K562 (cell line): ENCODE measurements at regions not wholly inside any gene's neighbourhood (a gene's known extent, or its start where the extent isn't known, plus 50 kb on each side); places are given as distances from the start of the nearest gene placed in this dataset.

Experiments
- NELFE ChIP-seq: IDR thresholded peaks from 2 replicates; pipeline ENCODE4 v1.6.1; 2011; ENCODE audit warnings: mild to moderate bottlenecking; ENCODE audit not compliant: insufficient read depth, insufficient read length
- RUNX1 ChIP-seq: sonication (generic); IDR thresholded peaks from 2 replicates; pipeline ENCODE4 v1.6.1; 2016; ENCODE audit warnings: antibody characterized with exemption, low read depth
- ZNF695 ChIP-seq: fragments of 450-650 bp; formaldehyde crosslinking; IDR thresholded peaks from 2 replicates; pipeline ENCODE4 v1.4.0; 2020; ENCODE audit warnings: mild to moderate bottlenecking, moderate library complexity
- TF ChIP-seq, protein P1 (sequence below): sonication (generic); formaldehyde crosslinking; IDR thresholded peaks from 2 replicates; pipeline ENCODE4 v1.8.0; 2022; ENCODE audit warnings: missing genetic modification reagents, mild to moderate bottlenecking, moderate library complexity, borderline replicate concordance
- TF ChIP-seq, protein P2 (sequence below): fragments of 450-650 bp; formaldehyde crosslinking; IDR thresholded peaks from 2 replicates; pipeline ENCODE4 v1.4.0; 2022; ENCODE audit warnings: missing genetic modification characterization
- TF ChIP-seq, protein P3 (sequence below), 2 experiments: fragments of 450-650 bp in 1 of 2; sonication (generic) in 1 of 2; formaldehyde crosslinking in 1 of 2; IDR thresholded peaks in 1 of 2; conservative IDR thresholded peaks in 1 of 2; 2 replicates each; pipeline versions ENCODE4 v1.6.1 to v1.8.1; 2016 to 2023; ENCODE audit warnings: mild to moderate bottlenecking in 2 of 2, moderate library complexity in 2 of 2, inconsistent platforms in 1 of 2, missing genetic modification reagents in 1 of 2

DNA sequence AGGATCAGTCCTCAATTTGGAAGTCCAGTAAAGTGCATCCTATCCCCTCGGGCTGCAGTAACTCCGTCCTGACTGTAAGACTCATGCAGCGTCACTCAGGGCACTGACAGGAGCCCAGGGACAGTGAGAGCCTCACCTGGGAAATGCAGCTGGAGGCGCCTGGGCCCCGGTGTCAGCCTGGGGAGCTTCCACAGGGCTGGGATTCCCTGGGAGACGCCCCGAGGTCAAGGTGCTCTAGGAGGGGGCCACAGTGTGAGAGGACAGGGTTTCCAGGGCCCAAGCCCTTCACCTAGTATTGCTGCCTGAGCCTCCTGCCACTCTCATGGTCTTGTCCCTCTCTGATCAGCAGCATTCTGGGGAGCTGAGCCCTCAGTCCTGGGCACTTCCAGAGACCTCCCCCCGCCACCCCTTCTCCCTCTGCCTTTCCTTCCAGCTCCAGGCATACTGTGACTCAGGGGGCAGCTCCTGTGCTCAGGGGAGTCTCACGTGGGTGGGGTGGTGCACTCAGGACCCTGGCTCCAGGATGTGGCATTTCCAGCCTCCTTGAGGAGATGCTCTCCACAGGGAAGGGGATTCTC lies 99.1 kb upstream of the IGLL5 start (continued):
- TF ChIP-seq, protein P1, sequence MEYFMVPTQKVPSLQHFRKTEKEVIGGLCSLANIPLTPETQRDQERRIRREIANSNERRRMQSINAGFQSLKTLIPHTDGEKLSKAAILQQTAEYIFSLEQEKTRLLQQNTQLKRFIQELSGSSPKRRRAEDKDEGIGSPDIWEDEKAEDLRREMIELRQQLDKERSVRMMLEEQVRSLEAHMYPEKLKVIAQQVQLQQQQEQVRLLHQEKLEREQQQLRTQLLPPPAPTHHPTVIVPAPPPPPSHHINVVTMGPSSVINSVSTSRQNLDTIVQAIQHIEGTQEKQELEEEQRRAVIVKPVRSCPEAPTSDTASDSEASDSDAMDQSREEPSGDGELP (CRISPR knock-in tag) = peak; percentile 12; the same call in 1 of the 2 replicates
- TF ChIP-seq ZNF695 (CRISPR knock-in tag) (no peak), RUNX1 (no peak), NELFE (peak; percentile 42)
- TF ChIP-seq, protein P2, sequence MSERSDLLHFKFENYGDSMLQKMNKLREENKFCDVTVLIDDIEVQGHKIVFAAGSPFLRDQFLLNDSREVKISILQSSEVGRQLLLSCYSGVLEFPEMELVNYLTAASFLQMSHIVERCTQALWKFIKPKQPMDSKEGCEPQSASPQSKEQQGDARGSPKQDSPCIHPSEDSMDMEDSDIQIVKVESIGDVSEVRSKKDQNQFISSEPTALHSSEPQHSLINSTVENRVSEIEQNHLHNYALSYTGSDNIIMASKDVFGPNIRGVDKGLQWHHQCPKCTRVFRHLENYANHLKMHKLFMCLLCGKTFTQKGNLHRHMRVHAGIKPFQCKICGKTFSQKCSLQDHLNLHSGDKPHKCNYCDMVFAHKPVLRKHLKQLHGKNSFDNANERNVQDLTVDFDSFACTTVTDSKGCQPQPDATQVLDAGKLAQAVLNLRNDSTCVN (CRISPR knock-in tag) = no peak
- TF ChIP-seq, protein P3, sequence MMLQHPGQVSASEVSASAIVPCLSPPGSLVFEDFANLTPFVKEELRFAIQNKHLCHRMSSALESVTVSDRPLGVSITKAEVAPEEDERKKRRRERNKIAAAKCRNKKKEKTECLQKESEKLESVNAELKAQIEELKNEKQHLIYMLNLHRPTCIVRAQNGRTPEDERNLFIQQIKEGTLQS (IDR thresholded peaks at IDR 0.05) = no peak
- TF ChIP-seq, protein P3 (CRISPR knock-in tag; conservative IDR thresholded peaks at IDR 0.05) = peak; percentile 92; the same call in 1 of the 2 replicates
